Stimulated activated CD8-positive, alpha-beta memory T cell treated with anti-CD3 and anti-CD28 coated beads, Interleukin-4, amount 100 ng/mL, for 48 hours (primary cell): ENCODE measurements at regions not wholly inside any gene's neighbourhood (a gene's known extent, or its start where the extent isn't known, plus 50 kb on each side); places are given as distances from the start of the nearest gene placed in this dataset.
"Not testable (repeated sequence)": the region's sequence is repeated elsewhere in the genome, so short reads cannot be mapped to it uniquely, and the experiment has no call there.

Experiments
- DNase-seq: peaks from one replicate; pipeline ENCODE4 v3.0.0-alpha.2; 2020

- no peak for DNase-seq
Observed at GRCh38 chr3:27779176-27779575, 57.1 kb upstream of the EOMES start.

- DNase-seq: no peak
Observed at GRCh38 chr3:27789420-27789819, 67.3 kb upstream of the EOMES start.

GRCh38 chr3:27791956-27792355 lies 69.8 kb upstream of the EOMES start:
- no peak for DNase-seq

- no peak for DNase-seq
Observed at GRCh38 chr3:27792869-27793268, 70.7 kb upstream of the EOMES start.

- no peak for DNase-seq
Observed at GRCh38 chr3:27794211-27794610, 72.1 kb upstream of the EOMES start.

GRCh38 chr3:27796365-27796875 lies 74.3 kb upstream of the EOMES start:
- DNase-seq: no peak

GRCh38 chr3:27797773-27798172 lies 75.7 kb upstream of the EOMES start:
- no peak for DNase-seq

GRCh38 chr3:27800261-27800660 lies 78.1 kb upstream of the EOMES start:
- no peak for DNase-seq

GRCh38 chr3:27802425-27802824 lies 80.3 kb upstream of the EOMES start:
- no peak for DNase-seq

- no peak for DNase-seq
Observed at GRCh38 chr3:27802849-27803248, 80.7 kb upstream of the EOMES start.

GRCh38 chr3:27805282-27805681 lies 83.2 kb upstream of the EOMES start:
- DNase-seq: no peak

GRCh38 chr3:27813255-27813654 lies 91.1 kb upstream of the EOMES start:
- DNase-seq: no peak

GRCh38 chr3:27821609-27822008 lies 99.5 kb upstream of the EOMES start:
- DNase-seq: not testable (repeated sequence)

GRCh38 chr3:27824312-27825200 lies 102.4 kb upstream of the EOMES start:
- DNase-seq: no peak

- DNase-seq: no peak
Observed at GRCh38 chr3:27826448-27826847, 104.3 kb upstream of the EOMES start.

- no peak for DNase-seq
Observed at GRCh38 chr3:27827041-27827440, 104.9 kb upstream of the EOMES start.

GRCh38 chr3:27840807-27841594 lies 118.9 kb upstream of the EOMES start:
- DNase-seq: no peak

- DNase-seq: no peak
Observed at GRCh38 chr3:27844052-27844675, 122.0 kb upstream of the EOMES start.

- no peak for DNase-seq
Observed at GRCh38 chr3:27847697-27848096, 125.6 kb upstream of the EOMES start.

- DNase-seq: no peak
Observed at GRCh38 chr3:27848826-27849225, 126.7 kb upstream of the EOMES start.

GRCh38 chr3:27859821-27860220 lies 137.7 kb upstream of the EOMES start:
- no peak for DNase-seq

- DNase-seq: no peak
Observed at GRCh38 chr3:27861046-27862036, 139.2 kb upstream of the EOMES start.
